CD1c-positive myeloid dendritic cell (primary cell): ENCODE measurements at regions not wholly inside any gene's neighbourhood (a gene's known extent, or its start where the extent isn't known, plus 50 kb on each side); places are given as distances from the start of the nearest gene placed in this dataset.

Experiments
- DNase-seq: peaks from one replicate; pipeline ENCODE4 v3.0.0-alpha.2; 2016; ENCODE audit errors: extremely low spot score

DNA sequence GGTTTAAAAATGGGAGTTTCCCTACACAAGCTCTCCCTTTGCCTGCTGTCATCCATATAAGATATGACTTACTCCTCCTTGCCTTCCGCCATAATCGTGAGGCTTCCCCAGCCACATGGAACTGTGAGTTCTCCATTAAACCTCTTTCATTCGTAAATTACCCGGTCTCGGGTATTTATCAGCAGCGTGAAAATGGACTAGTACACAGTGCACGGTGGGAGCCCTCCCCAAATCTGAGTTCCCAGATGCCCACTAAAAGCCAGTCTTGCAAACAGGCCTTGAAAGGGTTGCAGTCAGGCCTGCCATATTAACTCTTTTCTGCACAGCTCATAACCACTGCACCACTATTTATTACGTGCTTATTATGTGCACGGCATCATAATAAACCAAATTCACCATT, 400.9 kb downstream of the PRDM2 start:
- no peak for DNase-seq

DNA sequence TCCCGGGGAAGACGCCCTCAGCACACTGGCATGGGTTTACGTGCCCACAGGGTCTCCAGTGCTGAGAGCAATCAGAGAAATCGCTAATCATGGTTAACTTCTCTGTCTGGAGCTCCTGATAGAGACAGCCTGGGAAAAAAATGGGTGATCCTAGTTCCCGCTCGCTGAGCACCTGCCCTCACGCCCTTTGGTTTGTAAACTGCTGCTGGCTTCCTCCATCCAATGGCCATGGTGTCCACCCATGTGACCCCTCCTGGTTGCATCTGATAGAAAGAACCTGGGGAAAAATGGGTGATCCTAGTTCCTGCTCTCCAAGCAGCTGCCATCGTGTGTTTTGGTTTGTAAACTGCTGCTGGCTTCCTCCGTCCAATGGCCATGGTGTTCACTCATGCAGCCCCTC, 402.2 kb downstream of the PRDM2 start:
- DNase-seq: no peak

DNA sequence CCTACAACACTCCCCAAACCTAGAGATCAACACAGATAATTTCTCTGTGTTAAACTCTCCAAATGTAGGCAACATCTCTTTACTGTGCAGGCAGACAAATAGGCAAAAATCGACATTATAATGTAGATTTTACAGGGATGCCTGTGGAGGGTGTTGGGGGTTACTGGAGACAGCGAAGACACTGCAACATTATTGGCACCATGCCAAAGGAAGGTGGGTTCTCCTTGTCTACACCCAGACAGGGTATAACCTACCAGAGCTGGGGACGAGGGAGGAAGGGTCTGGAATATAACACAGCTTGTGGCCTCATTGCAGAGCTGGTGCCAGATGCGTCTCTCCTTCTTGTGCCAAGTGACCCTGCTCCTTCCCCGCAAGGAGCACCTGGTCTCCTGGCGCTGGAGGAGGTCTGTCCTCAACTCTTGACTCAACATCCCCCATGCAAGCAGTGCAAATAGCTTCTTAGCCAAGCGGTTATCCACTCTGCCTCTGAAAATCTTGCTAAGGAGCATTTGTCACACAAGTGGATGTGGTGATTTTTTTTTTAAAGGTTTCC, 404.0 kb downstream of the PRDM2 start:
- DNase-seq: no peak

DNA sequence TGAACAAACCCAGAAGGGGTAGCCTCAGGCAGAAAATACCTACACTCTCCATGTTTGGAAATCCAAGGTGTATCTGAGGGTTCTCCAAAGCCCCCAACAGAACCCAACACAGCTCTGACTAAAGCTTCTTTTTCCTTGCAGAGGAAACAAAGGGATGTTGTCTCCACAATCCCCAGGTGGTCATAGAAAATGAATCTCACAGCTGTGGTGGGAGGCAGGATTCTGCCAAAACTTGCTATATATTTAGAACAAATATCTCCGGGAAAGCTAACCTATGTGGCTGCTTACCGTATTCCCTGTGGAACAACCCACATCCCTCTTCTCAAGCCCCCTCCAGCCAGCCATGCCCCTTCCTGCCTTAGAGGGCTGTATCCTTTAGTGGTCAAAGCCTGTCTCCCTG, 406.1 kb downstream of the PRDM2 start:
- DNase-seq: no peak

DNA sequence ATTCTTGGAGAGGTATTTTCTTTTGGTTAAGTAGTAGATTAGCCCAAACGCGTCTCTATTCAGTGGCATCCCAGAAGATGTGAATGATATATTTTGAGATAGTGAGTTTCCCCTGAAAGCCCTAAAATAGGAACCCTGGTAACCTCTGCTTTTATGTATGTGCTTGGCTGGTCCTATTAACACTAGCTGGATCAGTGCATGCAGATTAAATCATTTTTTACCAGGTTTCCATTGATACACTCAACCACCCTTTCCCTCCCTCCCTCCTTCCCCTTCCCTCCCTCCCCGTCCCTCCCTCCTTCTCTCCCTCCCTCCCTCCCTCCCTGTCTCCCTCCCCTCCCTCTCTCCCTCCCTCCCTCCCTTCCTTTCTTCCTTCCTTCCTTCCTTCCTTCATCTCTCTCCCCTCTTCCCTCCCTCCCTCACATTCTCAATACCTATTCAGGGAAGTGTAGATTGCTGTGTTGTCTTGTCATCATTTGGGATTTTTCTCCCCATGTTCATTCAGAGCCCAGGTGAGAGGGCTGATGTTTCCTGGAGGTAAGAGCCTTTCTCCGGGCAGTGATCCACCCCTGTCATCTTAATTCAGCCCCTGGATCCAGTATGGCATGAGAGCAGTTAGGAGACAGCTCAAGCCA, 406.8 kb downstream of the PRDM2 start:
- no peak for DNase-seq

DNA sequence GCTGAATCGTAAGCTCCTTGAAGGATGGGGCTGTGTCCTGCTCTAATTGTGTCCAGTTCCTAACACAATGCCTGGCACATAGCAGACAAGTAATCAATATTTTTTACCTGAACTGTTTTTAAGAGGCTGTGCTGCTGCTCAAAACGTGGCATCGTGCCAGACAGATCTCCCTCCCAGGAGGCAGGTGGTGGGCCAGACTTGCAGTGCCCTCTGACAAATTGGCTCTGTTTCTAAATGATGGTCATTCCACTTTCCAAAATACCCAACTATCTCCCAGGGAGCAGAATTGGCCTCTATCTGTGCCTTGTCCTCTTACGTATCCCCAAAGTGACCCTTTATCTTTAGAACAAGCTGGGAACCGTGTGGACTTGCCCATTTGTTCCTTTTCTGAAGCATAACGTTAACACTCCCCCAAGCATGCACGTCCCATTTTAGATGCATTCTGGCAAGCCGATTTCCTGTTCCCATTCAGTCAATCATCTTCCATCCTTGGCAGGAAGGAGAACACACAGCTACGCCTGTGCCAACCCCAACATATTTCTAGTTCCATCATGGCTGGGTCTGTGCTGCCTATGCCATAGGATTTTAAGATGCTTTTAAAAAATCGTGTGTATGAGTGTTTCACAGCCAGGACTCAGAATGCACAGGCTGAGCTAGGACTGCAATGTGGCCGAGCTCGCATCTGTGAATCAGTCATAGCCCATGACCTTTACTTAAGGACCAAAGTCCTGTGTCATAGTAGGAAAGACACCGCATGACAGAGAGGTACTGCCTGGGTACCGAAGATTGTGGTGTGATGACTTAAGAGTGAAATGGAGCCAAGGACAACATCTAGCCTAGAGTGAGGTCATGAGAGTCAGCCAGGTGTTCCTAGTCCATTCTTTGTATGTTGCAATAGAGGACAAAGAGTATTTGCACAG, 408.6 kb downstream of the PRDM2 start:
- DNase-seq: no peak

DNA sequence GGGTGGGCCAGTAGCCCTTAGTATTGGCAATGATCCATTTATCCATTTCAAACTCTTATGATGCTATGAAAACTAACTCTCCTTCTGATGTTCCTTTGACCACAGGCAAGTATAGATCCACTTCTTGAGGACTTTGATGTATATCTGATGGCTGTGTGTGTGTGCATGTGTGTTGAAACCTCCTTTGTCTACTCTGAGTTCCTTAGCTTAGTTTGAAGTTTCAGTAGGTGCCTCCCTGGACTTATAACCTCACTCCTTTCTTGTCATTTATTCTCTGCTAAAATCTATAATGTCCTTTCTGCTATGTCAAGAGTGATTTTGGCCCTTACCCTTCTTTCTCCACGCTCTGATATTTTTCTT, 409.3 kb downstream of the PRDM2 start:
- no peak for DNase-seq

DNA sequence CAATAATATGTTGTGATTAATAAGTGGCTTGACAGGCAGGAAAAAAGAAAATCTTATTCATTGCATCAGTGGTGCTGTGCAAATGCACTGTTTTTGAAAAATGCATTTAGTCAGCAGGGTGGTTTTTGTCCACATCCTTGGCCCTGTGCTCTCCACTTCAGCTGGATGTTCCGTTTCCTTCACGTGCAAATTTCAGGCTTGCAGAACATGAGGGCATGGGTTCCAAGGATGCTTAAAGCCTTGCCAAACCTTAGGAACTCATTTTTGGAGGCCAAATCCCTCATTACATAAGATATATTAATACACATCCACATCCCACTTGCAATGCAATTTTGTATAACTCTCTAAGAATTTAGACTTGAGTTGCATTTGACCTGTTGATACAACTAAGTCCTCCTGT, 410.1 kb downstream of the PRDM2 start:
- DNase-seq: no peak

DNA sequence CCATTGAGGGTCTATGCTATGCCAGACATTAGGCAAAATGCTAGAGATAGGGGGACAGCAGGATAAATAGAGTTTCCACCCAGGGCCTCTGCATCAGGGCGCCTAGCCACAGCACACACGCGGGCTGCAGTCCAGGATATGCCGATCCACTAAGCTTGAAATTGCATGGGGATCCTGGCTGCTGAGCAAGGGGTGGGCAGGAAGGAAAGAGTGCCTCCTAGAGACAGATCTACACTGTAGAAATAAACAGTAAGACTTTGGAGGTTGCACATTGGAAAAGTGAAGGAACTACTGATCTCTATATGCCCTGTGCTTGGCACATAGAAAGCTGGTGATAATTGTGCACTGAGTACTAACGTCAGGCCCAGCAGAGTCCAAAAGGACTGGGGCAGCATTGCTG, 411.1 kb downstream of the PRDM2 start:
- no peak for DNase-seq

DNA sequence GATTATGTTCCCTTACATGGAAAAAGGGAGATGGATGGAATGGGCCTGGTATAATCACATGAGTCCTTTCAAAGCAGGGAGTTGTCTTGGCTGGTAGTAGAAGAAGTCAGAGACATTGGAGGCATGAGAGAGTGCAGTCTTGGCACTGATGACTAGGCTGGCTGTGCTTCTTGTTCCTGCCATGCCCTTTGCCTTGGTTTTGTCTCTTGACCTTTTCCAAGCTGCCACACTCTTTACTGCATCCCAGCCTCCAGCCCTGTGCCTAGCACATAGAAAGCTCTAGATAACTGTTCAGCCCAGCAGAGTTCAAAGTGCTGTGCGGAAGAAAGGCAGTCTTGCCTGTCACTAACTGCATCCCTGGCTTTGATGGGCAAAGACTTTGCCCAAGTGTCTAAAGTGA, 412.6 kb downstream of the PRDM2 start:
- no peak for DNase-seq

DNA sequence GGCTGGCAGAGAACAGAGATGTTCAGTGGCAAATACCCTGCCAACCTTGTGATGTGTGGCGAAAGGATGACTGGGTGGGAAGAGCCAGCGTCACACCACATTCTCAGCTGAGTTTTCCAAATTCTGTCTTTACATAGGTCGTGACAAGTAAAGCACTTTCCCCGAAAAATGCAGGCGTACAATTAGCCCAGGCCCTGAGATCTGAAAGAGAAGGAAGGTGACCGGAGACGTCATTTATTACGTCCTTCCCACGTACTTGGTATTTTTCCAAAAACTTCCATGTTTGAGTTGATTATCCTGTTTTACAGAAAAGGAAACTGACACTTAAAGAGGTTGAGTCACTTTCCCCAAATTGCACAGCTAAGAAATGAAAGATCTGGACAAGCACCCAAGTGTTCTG, 413.3 kb downstream of the PRDM2 start:
- no peak for DNase-seq

DNA sequence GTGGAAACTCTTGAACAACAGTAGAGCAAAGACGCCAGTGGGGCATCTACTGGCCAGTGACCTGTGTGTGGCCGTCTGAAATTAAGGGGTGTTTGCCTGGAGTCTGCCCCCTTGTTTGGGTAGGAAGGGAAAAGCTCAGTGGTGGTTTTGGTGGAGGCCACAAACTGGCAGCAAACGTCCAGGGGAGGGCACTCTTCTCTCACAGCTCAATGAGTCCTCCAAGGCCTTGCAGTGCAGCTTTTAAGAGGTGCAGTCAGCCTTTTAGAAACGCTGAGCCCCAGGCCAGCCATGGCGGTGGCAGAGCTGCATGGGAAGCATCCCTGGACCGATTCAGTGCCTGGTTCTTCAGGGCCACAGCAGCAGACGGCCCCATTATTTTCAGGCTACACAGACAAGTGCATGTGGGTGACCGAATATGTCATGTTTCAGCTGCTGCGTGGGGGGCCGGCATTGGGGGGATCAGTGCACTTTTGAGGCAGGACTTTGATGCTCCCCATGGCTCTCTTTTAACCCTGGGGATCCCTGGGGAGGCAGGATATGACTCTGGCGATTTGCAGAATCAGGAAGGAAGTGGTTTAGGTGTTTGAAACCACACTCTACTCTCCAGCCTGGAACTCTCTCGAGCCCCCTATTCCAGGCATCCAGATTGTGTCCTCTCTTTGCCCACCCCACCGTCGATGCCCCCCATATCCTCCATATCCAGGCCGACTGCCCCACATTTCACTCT, 414.0 kb downstream of the PRDM2 start:
- DNase-seq: peak; percentile 5

DNA sequence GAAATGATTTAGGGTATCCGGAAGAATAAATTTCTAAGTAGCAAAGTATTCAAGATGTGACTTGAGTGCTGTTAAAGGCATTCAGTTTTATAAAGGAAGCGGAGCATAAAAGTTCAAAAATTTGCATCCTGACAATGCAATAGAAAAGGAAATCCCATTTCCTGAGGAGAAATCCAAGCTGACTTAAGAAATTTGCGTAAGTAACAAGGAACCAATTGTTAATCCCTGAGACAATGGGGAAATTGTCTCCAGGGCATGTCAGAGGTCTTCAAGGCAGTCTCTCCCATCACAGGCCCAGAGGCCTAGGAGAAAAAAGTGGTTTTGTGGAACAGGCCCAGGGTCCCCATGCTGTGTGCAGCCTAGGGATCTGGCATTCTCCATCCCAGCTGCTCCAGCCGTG, 416.0 kb downstream of the PRDM2 start:
- DNase-seq: no peak

DNA sequence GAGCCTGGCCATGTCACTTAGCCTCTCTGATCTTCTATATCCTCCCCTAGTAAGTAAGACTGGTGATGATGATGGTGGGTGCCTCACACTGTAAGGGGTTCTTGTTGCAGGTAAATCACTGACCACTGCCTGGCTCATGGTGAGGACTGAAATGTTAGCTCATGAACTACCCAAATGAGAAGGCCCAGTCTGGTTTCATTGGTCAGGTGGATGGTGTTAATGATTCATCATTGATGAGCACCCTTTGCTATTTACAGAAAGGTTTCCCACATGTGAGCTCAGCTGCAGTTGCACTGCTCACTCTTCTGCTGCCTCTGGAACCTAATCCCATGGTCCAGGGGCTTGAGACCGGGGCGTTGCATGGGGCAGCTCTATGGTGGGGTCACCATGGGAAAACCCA, 417.7 kb downstream of the PRDM2 start:
- DNase-seq: no peak

DNA sequence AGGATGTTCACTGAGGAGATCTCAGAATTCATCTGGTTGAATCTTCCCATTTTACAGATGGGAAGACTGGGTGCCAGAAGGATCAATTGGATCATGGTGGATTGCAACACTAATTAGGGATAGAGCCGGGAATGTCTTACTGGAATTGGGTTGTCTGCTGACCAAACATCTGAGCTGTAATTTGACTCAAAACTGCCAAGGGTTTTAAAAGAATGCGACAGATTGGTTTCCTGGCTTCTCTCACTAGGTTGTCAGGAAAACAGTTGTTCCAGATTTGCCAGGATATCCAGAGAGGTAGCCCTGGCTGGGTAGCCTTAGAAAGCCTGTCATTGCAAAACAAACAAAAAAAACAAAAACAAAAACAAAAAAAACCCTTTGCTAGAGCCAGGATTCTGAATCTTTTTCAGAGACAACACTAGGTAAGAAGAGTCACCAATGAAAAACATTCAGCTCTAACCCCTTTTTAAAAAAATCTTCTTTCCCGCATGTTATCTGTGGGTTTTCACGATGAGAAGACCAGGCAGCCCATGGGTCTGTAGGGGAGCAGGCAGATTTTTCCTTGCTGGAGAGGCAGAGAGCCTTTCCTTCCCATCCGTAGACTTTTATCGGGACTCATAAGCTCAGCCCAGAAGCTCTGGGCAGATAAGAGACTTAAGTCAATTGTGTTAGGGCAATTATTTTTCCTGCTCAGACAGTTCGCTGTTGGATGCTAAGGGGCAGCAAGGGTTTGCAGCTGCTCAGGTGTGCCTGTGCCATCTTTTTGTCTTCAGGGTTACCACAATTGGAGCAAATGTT, 418.9 kb downstream of the PRDM2 start:
- no peak for DNase-seq

DNA sequence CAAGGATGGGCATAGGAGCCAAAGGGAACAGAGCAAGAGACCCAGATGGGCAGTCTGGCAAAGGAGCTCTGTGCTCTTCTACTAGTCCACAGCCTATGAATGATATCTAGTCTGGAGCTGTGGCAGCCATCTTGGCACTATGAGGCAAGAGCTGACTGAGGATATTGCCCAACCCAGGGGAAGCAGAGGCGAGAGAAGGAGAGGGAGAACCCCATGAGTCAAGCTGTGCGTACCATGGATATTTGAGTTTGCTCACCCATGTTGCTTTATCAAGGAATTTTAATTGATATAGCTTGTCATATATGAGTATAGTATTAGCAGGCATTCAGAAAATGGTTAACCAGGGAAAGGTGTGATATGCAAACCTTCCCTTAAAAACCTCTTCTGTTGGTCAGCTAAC, 420.9 kb downstream of the PRDM2 start:
- no peak for DNase-seq

DNA sequence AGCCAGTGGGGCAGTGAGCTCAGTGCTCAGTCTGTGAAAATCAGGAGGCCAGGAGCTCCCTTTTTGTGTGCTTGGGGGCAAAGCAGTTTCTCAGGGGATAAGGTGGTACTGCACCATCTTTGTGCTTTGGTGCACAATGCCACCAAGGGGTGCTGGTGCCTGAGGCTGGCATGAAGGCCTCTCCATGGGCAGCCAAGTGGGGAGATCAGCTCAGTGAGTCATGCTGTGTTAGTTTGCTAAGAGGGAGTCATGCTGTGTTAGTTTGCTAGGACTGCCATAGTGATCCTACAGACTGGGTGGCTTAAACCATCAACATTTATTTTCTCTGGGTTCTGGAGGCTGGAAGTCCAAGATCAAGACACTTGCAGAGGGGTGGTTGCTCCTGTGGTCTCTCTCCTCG, 428.1 kb downstream of the PRDM2 start:
- DNase-seq: no peak

DNA sequence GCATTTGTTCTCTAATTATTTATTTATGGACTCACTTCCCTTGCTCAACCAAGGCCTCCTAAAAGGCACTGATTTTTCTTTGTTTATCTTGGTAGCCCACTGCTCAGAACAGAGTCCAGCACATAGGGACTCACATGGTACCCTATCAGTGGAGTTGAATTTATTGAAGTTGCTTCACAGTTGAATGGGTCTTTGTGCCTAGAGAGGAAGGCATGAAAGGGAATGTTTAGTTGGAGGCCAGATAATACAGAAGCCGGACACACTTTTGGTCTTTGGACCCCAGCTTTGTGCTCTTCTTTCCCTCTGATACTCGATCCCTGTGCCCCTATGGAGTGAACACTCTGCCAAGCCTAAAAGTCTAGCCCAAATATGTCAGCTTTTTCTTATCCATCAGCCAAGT, 429.0 kb downstream of the PRDM2 start:
- DNase-seq: no peak

DNA sequence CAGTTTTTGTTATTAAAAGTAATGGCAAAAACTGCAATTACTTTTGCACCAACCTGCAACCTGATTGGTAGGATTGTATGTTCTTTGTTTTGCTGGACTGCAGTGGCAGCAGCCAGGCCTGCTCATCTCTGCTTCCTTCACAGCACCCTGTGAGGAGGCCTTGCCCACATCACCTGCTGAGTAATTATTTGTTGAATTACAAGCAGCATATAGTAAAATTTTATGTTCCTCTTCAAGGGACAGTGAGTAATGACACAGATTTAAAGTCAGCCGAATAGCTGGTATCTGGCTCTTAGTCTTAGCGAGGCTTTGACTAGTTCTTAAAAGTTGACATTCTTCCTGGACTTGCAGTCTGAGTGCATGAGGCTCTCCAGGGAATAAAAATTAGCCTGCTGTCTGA, 435.1 kb downstream of the PRDM2 start:
- DNase-seq: no peak

DNA sequence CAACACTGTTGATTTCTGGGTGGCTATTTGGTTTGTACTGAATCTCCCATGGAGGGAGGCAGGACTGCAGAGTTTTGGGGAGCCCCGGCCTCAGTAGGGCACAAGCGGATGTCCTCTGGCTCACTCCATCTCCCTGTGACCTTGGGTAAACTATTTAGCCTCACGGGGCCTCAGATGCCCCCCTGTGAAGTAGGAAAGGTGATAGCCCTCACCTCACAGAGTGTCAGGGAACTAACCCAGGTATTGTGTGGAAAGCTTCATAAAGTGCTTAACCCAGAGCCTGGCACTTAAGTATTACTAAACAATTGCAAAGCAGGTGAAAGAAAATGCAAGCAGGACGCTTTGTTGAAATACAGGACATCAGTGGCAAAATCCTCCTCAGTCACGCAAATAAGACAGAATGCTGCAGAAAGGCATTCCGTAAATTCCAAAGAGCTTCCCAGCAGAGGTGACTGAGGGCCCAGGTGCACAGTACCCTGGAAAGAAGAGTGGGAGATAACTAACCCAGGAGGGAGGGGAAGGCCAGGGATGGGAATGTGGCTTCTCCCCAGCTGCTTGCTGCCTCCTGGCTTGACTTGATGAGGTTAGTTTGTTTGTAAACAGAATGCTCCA, 436.3 kb downstream of the PRDM2 start:
- DNase-seq: no peak

DNA sequence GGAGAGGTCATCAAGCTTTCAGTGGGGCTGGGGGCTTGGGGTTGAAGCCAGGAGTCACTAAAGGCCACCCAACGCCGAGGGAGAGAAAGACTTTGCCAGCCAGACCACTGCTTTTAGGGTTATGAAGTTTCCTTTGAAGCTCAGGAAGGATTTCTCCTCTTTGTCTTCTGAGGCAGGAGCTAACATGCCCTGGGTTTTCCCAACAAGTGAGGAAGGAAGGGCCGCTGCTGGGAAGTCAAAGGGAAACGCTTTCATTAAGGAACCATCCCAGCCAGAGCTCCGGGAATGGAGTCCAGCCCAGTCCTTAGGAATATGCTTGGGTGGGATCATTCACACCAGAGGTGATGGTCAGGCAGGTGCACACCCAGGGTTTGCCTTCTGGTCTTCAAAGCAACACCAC, 436.9 kb downstream of the PRDM2 start:
- no peak for DNase-seq
